Spleen (tissue), 7 donors: ENCODE measurements at regions not wholly inside any gene's neighbourhood (a gene's known extent, or its start where the extent isn't known, plus 50 kb on each side); places are given as distances from the start of the nearest gene placed in this dataset.

ENCODE experiments used
- CTCF ChIP-seq, 11 experiments: fragments of 200-600 bp in 7 of 11; fragments of 450-650 bp in 4 of 11; sonication (generic) in 4 of 11; IDR thresholded peaks in 8 of 11; conservative IDR thresholded peaks in 3 of 11; 1 replicate in 7 of 11; 2 replicates in 4 of 11; pipeline versions ENCODE4 v1.4.0 to v1.8.0; 2016 to 2021; ENCODE audit warnings: antibody characterized with exemption in 11 of 11, inconsistent platforms in 4 of 11, mild to moderate bottlenecking in 1 of 11
- POLR2A ChIP-seq, 3 donors: fragments of 450-650 bp; IDR thresholded peaks; one replicate each; pipeline ENCODE4 v1.5.1; 2017; ENCODE audit warnings: antibody characterized with exemption in 3 of 3, mild to moderate bottlenecking in 1 of 3
- POLR2AphosphoS5 ChIP-seq, 3 donors: sonication (generic); formaldehyde crosslinking; IDR thresholded peaks; one replicate each; pipeline ENCODE4 v1.5.1; 2017; ENCODE audit warnings: antibody characterized with exemption in 3 of 3
- donor health status: DM: no; HTN: no; CAD: no; lungs with moderate emphysema.
- donor health status: DM: no; HTN: no; CAD: no.
- donor health status: DM: no; HTN: no; CAD: no.

GRCh38 chr9:134535171-134535570, 106.4 kb upstream of the COL5A1 start:
- TF ChIP-seq CTCF (IDR thresholded peaks at IDR 0.05 in 8 of 11, conservative IDR thresholded peaks at IDR 0.05 in 3 of 11) (no peak), POLR2A (IDR thresholded peaks at IDR 0.05) (no peak), POLR2AphosphoS5 (IDR thresholded peaks at IDR 0.05) (no peak)
